Upper lobe of right lung (tissue), 1 donor: ENCODE measurements at regions not wholly inside any gene's neighbourhood (a gene's known extent, or its start where the extent isn't known, plus 50 kb on each side); places are given as distances from the start of the nearest gene placed in this dataset.

Source experiments
- ATAC-seq: fragments of 200-7000 bp; cut with Tn5 transposase; one replicate; pipeline ENCODE4 v1.9.1; 2020; ENCODE audit warnings: mild to moderate bottlenecking, moderate library complexity
- DNase-seq: peaks from one replicate; pipeline ENCODE4 v3.0.0-alpha.2; 2020
- H3K27ac ChIP-seq: fragments of 200-600 bp; one replicate; pipeline ENCODE4 v1.8.0; 2022
- H3K27me3 ChIP-seq: fragments of 200-600 bp; one replicate; pipeline ENCODE4 v1.8.0; 2022; ENCODE audit warnings: mild to moderate bottlenecking
- H3K36me3 ChIP-seq: fragments of 200-600 bp; one replicate; pipeline ENCODE4 v1.8.0; 2022
- H3K4me1 ChIP-seq: fragments of 200-600 bp; one replicate; pipeline ENCODE4 v1.8.0; 2022
- H3K4me3 ChIP-seq: fragments of 200-600 bp; one replicate; pipeline ENCODE4 v1.8.0; 2022; ENCODE audit warnings: mild to moderate bottlenecking
- H3K9me3 ChIP-seq: fragments of 200-600 bp; one replicate; pipeline ENCODE4 v1.8.0; 2022
- CTCF ChIP-seq: fragments of 200-600 bp; IDR thresholded peaks from one replicate; pipeline ENCODE4 v1.8.0; 2022; ENCODE audit warnings: antibody characterized with exemption
- intact Hi-C: fragments of 100-400 bp; cut with DNase I; formaldehyde crosslinking; loops from one replicate; pipeline ENCODE4 v1.11.0; 2022
- donor health status: DM: no; HTN: yes; CAD: no; lungs with severe emphysema.

GRCh38 chr11:23570828-23571227 is 710.6 kb upstream of the CCDC179 start:
- intact Hi-C loops = no loop called here
- TF ChIP-seq CTCF = no peak
- ATAC-seq = no peak
- Histone ChIP-seq H3K27me3 (no peaks in the 10 kb centered on the region), H3K36me3 (no peaks in the 10 kb centered on the region), H3K9me3 (no peaks in the 10 kb centered on the region), H3K4me3 (no peak overlapping the region), H3K4me1 (no peaks in the 10 kb centered on the region), H3K27ac (no peak overlapping the region)
- no peak for DNase-seq

GRCh38 chr11:23573429-23573828 is 713.2 kb upstream of the CCDC179 start:
- no peaks in the 10 kb centered on the region for H3K9me3 ChIP-seq
- H3K36me3 ChIP-seq = no peaks in the 10 kb centered on the region
- H3K4me1 ChIP-seq = no peaks in the 10 kb centered on the region
- no peak for ATAC-seq
- intact Hi-C loops = no loop called here
- DNase-seq = no peak
- H3K27ac ChIP-seq = no peak overlapping the region
- H3K27me3 ChIP-seq = no peaks in the 10 kb centered on the region
- no peak for TF ChIP-seq CTCF
- no peak overlapping the region for H3K4me3 ChIP-seq

- Histone ChIP-seq H3K9me3 (no peaks in the 10 kb centered on the region), H3K27me3 (no peaks in the 10 kb centered on the region), H3K36me3 (no peaks in the 10 kb centered on the region), H3K4me3 (no peak overlapping the region), H3K4me1 (no peaks in the 10 kb centered on the region), H3K27ac (no peak overlapping the region)
- intact Hi-C loops = no loop called here
- no peak for DNase-seq
- TF ChIP-seq CTCF = no peak
- no peak for ATAC-seq
Observed at GRCh38 chr11:23574149-23574548, 713.9 kb upstream of the CCDC179 start.

GRCh38 chr11:23577296-23577695 is 717.0 kb upstream of the CCDC179 start:
- Histone ChIP-seq H3K9me3 (no peaks in the 10 kb centered on the region), H3K36me3 (no peaks in the 10 kb centered on the region), H3K4me1 (no peaks in the 10 kb centered on the region), H3K27me3 (no peaks in the 10 kb centered on the region), H3K27ac (no peak overlapping the region), H3K4me3 (no peak overlapping the region)
- ATAC-seq (no peak), DNase-seq (no peak)
- TF ChIP-seq CTCF = no peak
- intact Hi-C loops = no loop called here

GRCh38 chr11:23585416-23586104 is 725.3 kb upstream of the CCDC179 start:
- intact Hi-C loops = no loop called here
- H3K27me3 ChIP-seq = no peaks in the 10 kb centered on the region
- no peak overlapping the region for H3K4me3 ChIP-seq
- no peaks in the 10 kb centered on the region for H3K9me3 ChIP-seq
- H3K4me1 ChIP-seq = no peaks in the 10 kb centered on the region
- TF ChIP-seq CTCF = no peak
- ATAC-seq (no peak), DNase-seq (no peak)
- H3K27ac ChIP-seq = no peak overlapping the region
- no peaks in the 10 kb centered on the region for H3K36me3 ChIP-seq

GRCh38 chr11:23586173-23586572 is 725.9 kb upstream of the CCDC179 start:
- TF ChIP-seq CTCF = no peak
- Histone ChIP-seq H3K27ac (no peak overlapping the region), H3K27me3 (no peaks in the 10 kb centered on the region), H3K36me3 (no peaks in the 10 kb centered on the region), H3K4me1 (no peaks in the 10 kb centered on the region), H3K9me3 (no peaks in the 10 kb centered on the region), H3K4me3 (no peak overlapping the region)
- DNase-seq (no peak), ATAC-seq (no peak)
- intact Hi-C loops = no loop called here
